ENCODE measurements at regions not wholly inside any gene's neighbourhood (a gene's known extent, or its start where the extent isn't known, plus 50 kb on each side); places are given as distances from the start of the nearest gene placed in this dataset. TPM values are rescaled to one million over a fixed set of nuclear protein-coding genes. Genes with fewer than 3 reads are reported as not detected.

Small RNAs in the stretch of these regions (small RNA-seq; reads per million reads assigned to genes)
- not detected for gene RNA5SP478
